Upper lobe of right lung (tissue), 1 donor: ENCODE measurements at regions not wholly inside any gene's neighbourhood (a gene's known extent, or its start where the extent isn't known, plus 50 kb on each side); places are given as distances from the start of the nearest gene placed in this dataset.

Experiments
- ATAC-seq: fragments of 200-7000 bp; cut with Tn5 transposase; one replicate; pipeline ENCODE4 v1.9.1; 2020; ENCODE audit warnings: mild to moderate bottlenecking, moderate library complexity
- DNase-seq: peaks from one replicate; pipeline ENCODE4 v3.0.0-alpha.2; 2020
- H3K27ac ChIP-seq: fragments of 200-600 bp; one replicate; pipeline ENCODE4 v1.8.0; 2022
- H3K27me3 ChIP-seq: fragments of 200-600 bp; one replicate; pipeline ENCODE4 v1.8.0; 2022; ENCODE audit warnings: mild to moderate bottlenecking
- H3K36me3 ChIP-seq: fragments of 200-600 bp; one replicate; pipeline ENCODE4 v1.8.0; 2022
- H3K4me1 ChIP-seq: fragments of 200-600 bp; one replicate; pipeline ENCODE4 v1.8.0; 2022
- H3K4me3 ChIP-seq: fragments of 200-600 bp; one replicate; pipeline ENCODE4 v1.8.0; 2022; ENCODE audit warnings: mild to moderate bottlenecking
- H3K9me3 ChIP-seq: fragments of 200-600 bp; one replicate; pipeline ENCODE4 v1.8.0; 2022
- CTCF ChIP-seq: fragments of 200-600 bp; IDR thresholded peaks from one replicate; pipeline ENCODE4 v1.8.0; 2022; ENCODE audit warnings: antibody characterized with exemption
- intact Hi-C: fragments of 100-400 bp; cut with DNase I; formaldehyde crosslinking; loops from one replicate; pipeline ENCODE4 v1.11.0; 2022
- donor health status: DM: no; HTN: yes; CAD: no; lungs with severe emphysema.

- no peak overlapping the region for H3K27ac ChIP-seq
- H3K27me3 ChIP-seq, result no peaks in the 10 kb centered on the region
- H3K4me1 ChIP-seq, result no peaks in the 10 kb centered on the region
- H3K9me3 ChIP-seq, result no peaks in the 10 kb centered on the region
- DNase-seq, result no peak
- intact Hi-C loops, result no loop called here
- ATAC-seq, result no peak
- no peaks in the 10 kb centered on the region for H3K36me3 ChIP-seq
- H3K4me3 ChIP-seq, result no peak overlapping the region
- TF ChIP-seq CTCF, result no peak
Measured at GRCh38 chr15:30030345-30030744, 52.4 kb upstream of the GOLGA8J start.

- no peak for ATAC-seq
- Histone ChIP-seq H3K36me3 (no peaks in the 10 kb centered on the region), H3K4me1 (no peaks in the 10 kb centered on the region), H3K9me3 (no peaks in the 10 kb centered on the region), H3K27ac (no peak overlapping the region), H3K27me3 (no peaks in the 10 kb centered on the region), H3K4me3 (no peak overlapping the region)
- intact Hi-C loops, result no loop called here
- TF ChIP-seq CTCF, result no peak
- DNase-seq, result no peak
Measured at GRCh38 chr15:30023798-30024295, 58.9 kb upstream of the GOLGA8J start.

- Histone ChIP-seq H3K27me3 (no peaks in the 10 kb centered on the region), H3K4me3 (no peak overlapping the region), H3K4me1 (no peaks in the 10 kb centered on the region), H3K9me3 (no peaks in the 10 kb centered on the region), H3K36me3 (no peaks in the 10 kb centered on the region), H3K27ac (no peak overlapping the region)
- no peak for ATAC-seq
- DNase-seq, result no peak
- TF ChIP-seq CTCF, result no peak
- intact Hi-C loops, result no loop called here
Measured at GRCh38 chr15:30010746-30011145, 72.0 kb upstream of the GOLGA8J start.

- no peak overlapping the region for H3K4me3 ChIP-seq
- no peaks in the 10 kb centered on the region for H3K4me1 ChIP-seq
- H3K27me3 ChIP-seq, result no peaks in the 10 kb centered on the region
- no peaks in the 10 kb centered on the region for H3K36me3 ChIP-seq
- no peak for TF ChIP-seq CTCF
- no peak overlapping the region for H3K27ac ChIP-seq
- no peak for DNase-seq
- H3K9me3 ChIP-seq, result no peaks in the 10 kb centered on the region
- intact Hi-C loops, result no loop called here
- ATAC-seq, result no peak
Measured at GRCh38 chr15:30008156-30008555, 74.6 kb upstream of the GOLGA8J start.

- no peak overlapping the region for H3K27ac ChIP-seq
- no peak overlapping the region for H3K4me3 ChIP-seq
- no peaks in the 10 kb centered on the region for H3K9me3 ChIP-seq
- intact Hi-C loops, result no loop called here
- no peaks in the 10 kb centered on the region for H3K36me3 ChIP-seq
- no peaks in the 10 kb centered on the region for H3K27me3 ChIP-seq
- no peak for TF ChIP-seq CTCF
- H3K4me1 ChIP-seq, result no peaks in the 10 kb centered on the region
- DNase-seq (no peak), ATAC-seq (no peak)
Measured at GRCh38 chr15:30001602-30002001, 81.2 kb upstream of the GOLGA8J start.

GRCh38 chr15:29998033-29998432 is 84.7 kb upstream of the GOLGA8J start:
- no peak overlapping the region for H3K4me3 ChIP-seq
- no peaks in the 10 kb centered on the region for H3K4me1 ChIP-seq
- intact Hi-C loops, result no loop called here
- no peaks in the 10 kb centered on the region for H3K27me3 ChIP-seq
- DNase-seq (no peak), ATAC-seq (no peak)
- no peak overlapping the region for H3K27ac ChIP-seq
- no peak for TF ChIP-seq CTCF
- no peaks in the 10 kb centered on the region for H3K36me3 ChIP-seq
- no peaks in the 10 kb centered on the region for H3K9me3 ChIP-seq
